Cerebellar cortex (tissue), 1 donor: ENCODE measurements at regions not wholly inside any gene's neighbourhood (a gene's known extent, or its start where the extent isn't known, plus 50 kb on each side); places are given as distances from the start of the nearest gene placed in this dataset.

Source experiments
- DNase-seq: peaks from one replicate; pipeline ENCODE4 v3.0.0-alpha.2; 2015; ENCODE audit warnings: low spot score

DNA sequence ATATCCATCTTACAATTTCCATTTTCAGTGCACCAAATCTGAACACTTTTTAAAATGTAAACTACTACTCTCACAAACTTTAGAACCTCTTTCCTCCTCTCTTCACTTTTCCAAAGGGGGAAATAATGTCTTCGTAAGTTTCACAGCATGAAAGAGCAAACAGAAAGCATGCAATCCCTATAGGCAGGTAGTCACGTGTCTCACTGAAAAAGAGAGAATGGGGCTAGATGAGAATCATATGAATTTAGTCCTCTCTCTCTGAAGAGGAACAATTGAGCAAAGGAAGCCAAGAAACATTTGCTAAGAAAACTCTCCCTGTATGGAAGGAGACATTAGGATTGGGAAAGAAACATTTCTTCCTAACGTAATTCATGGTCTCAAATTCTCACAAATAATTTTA is 613.9 kb downstream of the PLA2G4A start:
- no peak for DNase-seq

DNA sequence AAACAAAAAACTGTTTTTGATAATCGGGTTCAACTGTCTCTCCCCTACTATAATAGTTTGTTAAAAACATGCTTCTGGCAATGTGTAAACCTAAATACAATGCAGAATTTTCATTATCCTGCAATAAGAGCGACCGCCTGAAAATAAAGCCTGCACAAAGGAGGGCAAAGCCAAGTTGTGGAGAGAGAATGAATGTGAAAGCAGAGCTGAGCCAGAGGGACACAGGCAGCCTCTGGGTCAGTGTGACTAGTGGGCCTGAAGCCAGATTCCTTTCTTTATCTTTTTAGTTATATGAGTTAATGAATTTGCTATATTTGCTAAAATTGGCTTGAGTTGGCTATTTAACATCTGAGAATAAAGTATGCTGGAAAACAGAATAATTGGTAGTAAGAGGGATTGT is 615.2 kb downstream of the PLA2G4A start:
- no peak for DNase-seq

GRCh38 chr1:187445066-187445465 is 616.3 kb downstream of the PLA2G4A start:
- no peak for DNase-seq

DNA sequence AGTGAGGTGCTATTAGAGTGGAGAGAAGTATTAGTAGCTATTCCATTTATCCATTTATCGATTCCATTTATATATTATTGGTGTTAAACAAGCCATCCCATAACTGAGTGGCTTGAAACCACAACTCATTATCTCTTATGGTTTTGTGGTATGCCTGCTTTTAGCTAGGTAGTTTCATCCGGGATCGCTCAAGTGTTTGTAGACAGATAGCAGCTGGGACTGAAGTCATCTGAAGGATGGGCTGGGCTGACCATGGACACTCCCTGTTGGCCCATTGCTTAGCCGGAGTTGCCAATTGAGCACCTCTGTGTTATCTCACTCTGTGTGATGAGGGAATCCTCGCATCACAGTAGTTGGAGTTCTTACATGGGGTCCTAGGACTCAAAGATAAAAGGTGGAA is 622.5 kb downstream of the PLA2G4A start:
- DNase-seq = no peak

GRCh38 chr1:187454010-187454409 is 625.3 kb downstream of the PLA2G4A start:
- DNase-seq = no peak

- no peak for DNase-seq
These were observed 627.7 kb downstream of the PLA2G4A start for GRCh38 chr1:187456446-187456845.

GRCh38 chr1:187460093-187460492 is 631.3 kb downstream of the PLA2G4A start:
- no peak for DNase-seq

- DNase-seq = no peak
These were observed 635.6 kb downstream of the PLA2G4A start for GRCh38 chr1:187464320-187464719.

GRCh38 chr1:187465441-187465840 is 636.7 kb downstream of the PLA2G4A start:
- no peak for DNase-seq

- no peak for DNase-seq
These were observed 641.1 kb downstream of the PLA2G4A start for GRCh38 chr1:187469836-187470235.

DNA sequence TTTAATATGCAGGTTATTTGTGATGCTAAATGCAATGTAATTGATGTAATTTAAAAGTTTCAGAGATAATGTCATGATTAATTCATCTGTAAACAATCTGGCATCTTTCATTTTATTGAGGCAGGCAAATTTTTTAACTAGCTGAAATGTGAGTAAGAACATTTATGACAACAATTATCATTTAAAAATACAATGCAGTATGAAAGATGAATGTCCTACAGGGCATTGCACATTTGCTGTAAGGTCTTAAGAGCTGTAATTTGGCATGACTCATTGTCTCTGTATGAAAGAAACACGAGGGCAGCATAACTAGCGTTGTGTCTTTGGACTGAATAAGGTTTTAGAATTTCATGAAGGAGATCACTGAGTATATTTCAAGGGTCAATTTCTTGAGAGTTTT is 642.8 kb downstream of the PLA2G4A start:
- DNase-seq = no peak

- DNase-seq = no peak
These were observed 645.6 kb downstream of the PLA2G4A start for GRCh38 chr1:187474336-187474735.

DNA sequence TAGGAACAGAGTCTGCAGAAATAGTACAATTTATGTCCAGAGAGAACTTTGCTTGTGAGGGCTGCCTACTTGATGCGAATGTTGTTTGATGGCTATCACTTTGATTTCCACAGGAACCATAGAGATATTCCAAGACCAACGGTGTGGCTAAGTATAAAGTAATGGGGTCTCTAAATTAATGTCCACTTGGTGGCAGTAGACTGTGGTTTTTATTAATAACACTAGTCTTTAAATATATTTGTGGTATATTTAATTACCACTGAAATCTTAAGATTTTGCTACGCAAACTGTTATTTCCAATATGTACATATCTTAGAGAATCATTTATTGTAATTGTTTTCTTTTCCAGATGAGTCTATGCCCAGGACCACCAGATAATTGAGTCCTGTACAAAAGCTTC is 647.9 kb downstream of the PLA2G4A start:
- DNase-seq = no peak

DNA sequence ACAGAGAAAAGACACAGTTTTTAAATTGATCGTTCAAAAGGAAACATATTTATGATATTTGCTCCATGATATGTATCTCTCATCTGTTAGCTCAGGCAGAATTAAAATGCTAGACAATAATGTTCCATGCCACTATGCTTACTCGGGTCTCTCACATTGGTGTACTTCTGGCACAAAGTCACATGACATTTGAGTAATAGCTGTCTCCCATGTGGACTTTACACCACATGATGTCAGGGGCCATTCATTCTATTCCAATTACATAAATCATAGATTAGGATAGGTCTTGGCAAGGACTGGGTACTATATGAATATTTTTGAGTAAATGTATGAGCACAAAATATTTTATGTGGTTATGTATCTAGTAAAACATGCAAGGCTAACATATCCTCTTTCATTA is 648.4 kb downstream of the PLA2G4A start:
- DNase-seq = no peak

DNA sequence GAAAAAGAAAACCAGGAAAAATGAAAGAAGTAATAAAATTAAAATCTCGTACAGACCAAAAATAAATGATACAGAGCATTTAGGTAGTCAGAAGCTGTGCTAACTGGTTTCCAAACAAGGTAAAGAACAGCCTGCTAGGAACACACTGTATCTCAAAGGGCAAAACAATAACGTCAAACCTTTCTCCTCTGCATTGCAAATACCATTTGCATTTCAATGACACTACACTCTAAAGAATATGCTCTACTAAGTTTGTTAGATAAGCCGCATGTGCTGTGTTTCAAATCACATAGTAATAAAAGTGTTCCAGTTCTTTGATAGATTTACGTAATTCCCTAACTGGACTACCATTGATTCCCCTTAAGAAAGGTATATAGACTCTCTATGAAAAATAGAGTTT is 648.8 kb downstream of the PLA2G4A start:
- no peak for DNase-seq

DNA sequence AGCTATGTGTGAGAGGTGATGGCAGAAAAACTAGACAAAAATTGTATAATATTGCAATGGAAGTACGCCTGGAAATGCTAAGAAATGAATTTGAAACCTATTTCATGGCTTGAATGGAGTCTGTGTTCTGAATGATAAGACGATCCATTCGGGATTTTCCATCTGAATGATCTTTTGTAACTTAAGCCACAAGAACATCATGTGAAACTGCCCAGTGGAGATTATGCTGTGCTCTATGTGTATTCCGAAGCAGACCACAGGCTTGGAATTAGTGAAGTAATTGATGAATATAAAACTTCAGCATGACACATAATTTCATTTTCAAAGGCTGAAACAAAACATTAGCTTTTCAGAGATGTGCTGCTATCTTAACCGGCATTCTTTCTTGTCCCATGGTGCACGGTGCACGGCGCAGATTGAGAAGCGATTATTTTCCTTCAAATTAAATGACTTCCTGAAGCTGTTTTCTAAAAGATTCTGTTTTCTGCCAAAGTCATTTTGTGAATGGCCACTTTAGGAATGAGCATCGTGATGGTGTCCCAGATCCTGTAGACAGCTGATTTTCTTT is 652.9 kb downstream of the PLA2G4A start:
- no peak for DNase-seq

GRCh38 chr1:187490266-187490665 is 661.5 kb downstream of the PLA2G4A start:
- no peak for DNase-seq

DNA sequence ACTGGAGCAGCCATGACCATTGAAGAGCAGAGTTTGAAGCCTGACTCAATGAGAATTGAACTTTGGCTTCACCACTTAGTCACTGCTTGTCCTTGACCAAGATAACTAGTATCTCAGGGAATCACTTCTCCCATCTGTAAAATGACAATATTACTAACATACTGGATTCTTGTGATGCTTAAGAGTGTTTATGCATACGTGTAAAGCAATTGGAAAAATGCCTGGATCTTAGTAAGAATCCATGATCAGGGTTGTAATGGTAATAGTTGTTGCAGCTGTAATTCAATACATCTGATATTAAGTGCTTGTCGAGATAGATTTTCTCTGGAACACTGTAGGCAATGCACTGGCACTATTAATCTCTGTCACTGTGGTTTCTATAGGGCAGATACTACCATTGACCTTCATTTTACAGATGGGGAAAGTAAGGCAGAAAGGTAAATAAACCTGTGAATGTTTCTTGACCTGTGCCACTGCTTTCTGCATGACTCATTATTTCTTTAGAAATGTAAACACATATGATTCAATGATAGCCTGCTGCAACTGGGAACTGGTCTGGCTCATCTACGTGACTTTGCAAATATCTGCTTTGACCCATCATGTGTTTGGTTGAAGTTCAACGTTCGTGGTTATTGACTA is 662.5 kb downstream of the PLA2G4A start:
- no peak for DNase-seq

DNA sequence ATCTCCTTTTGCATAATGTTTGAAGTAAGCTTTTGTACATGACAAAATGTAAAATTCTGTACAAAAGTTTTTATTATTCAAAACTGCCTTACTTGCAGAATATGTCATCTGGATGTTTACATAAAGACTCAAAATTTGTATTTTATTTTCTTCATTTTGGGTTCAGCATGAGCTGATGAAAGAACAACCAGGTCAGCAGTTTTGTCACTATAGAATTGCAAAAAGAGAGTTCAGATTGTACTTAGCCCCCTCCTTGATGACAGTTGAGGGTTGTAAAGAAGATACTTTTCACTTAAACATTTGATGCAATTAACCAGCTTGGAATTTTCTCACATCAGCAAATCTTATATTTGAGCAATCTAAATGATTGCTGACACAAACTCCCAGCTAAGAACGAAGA is 669.3 kb downstream of the PLA2G4A start:
- no peak for DNase-seq

DNA sequence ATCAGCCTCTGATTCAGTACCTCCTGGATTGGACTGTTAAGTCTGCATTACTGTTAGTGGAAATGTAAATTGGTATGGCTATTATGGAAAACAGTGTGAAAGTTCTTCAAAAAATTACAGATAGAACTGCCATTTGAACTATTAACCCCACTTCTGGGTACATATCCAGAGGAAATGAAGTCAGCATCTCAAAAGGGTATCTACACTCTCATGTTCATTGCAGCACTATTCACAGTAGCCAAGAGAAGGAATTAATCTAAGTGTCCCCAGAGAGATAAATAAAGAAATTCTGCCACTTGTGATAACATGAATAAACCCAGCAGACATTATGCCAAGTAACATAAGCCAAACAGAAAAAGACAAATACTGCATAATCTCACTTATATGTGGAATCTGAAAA is 676.0 kb downstream of the PLA2G4A start:
- DNase-seq = no peak

DNA sequence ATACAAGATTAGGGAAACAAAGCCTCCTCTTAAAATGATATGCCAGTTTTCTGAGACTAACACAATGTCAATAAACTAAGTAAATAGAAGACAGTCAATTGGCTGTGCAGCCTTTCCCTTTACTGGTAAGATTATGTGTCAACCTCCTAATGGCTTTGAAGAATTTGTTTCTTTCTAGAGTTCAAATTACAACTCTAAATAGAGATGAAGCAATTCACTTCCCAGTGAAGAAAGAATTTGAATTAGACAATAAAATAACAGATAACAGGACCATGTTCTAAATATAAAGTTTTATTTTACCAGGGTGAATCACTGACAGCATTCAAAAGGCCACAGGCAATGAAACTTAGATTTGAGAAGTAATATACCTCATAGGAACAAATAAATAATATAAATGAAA is 680.3 kb downstream of the PLA2G4A start:
- no peak for DNase-seq

- DNase-seq = no peak
These were observed 684.4 kb downstream of the PLA2G4A start for GRCh38 chr1:187513190-187513589.

DNA sequence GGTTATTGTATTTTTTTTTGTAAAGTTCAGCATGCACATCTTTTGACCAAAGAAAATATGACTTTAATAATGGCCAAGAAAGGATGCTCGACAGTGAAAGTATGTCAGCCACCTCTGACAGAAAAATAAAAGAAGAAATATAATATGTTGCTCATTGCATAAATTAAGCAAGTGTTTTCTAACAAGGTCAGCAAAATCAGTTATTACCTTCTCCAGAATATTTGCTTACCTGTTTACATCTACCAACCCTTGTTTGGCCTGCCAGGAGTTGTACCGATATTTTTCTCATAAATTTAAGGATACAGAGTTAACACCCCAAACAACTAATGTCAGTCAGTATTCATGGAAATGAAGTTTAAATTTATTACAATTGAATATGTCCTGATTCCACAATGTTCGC is 685.4 kb downstream of the PLA2G4A start:
- no peak for DNase-seq

- DNase-seq = no peak
These were observed 688.1 kb downstream of the PLA2G4A start for GRCh38 chr1:187516874-187517273.
